GM23338 (cell line): ENCODE measurements at regions not wholly inside any gene's neighbourhood (a gene's known extent, or its start where the extent isn't known, plus 50 kb on each side); places are given as distances from the start of the nearest gene placed in this dataset.

Experiments used
- ATAC-seq: fragments of 200-7000 bp; cut with Tn5 transposase; 3 replicates; pipeline ENCODE4 v1.9.1; 2020
- DNase-seq: peaks from one replicate; pipeline ENCODE4 v3.0.0-alpha.2; 2015; ENCODE audit warnings: low spot score
- H2AFZ ChIP-seq: fragments of 200-600 bp; sonication (generic); 2 replicates; pipeline ENCODE4 v1.8.0; 2016; ENCODE audit warnings: antibody characterized with exemption, mild to moderate bottlenecking, moderate library complexity
- H3F3A ChIP-seq: fragments of 200-600 bp; sonication (generic); replicated peaks from 2 replicates; pipeline ENCODE4 v1.8.0; 2017; ENCODE audit warnings: antibody characterized with exemption, mixed run types, low read depth
- H3K27ac ChIP-seq: fragments of 200-600 bp; sonication (generic); 2 replicates; pipeline ENCODE4 v1.6.1; 2016; ENCODE audit warnings: low read depth
- H3K27me3 ChIP-seq: fragments of 200-600 bp; sonication (generic); 2 replicates; pipeline ENCODE4 v1.8.0; 2016; ENCODE audit warnings: mild to moderate bottlenecking, mixed run types, moderate library complexity; ENCODE audit not compliant: insufficient read depth
- H3K36me3 ChIP-seq: fragments of 200-600 bp; sonication (generic); 2 replicates; pipeline ENCODE4 v1.8.0; 2016; ENCODE audit warnings: mild to moderate bottlenecking; ENCODE audit not compliant: insufficient read depth
- H3K4me1 ChIP-seq: fragments of 200-600 bp; sonication (generic); 2 replicates; pipeline ENCODE4 v1.8.0; 2016; ENCODE audit warnings: mild to moderate bottlenecking, moderate library complexity; ENCODE audit not compliant: insufficient read depth
- H3K4me2 ChIP-seq: fragments of 200-600 bp; sonication (generic); 2 replicates; pipeline ENCODE4 v1.7.1; 2017; ENCODE audit warnings: mixed run types
- H3K4me3 ChIP-seq: fragments of 200-600 bp; sonication (generic); 2 replicates; pipeline ENCODE4 v1.6.1; 2016; ENCODE audit warnings: mixed run types
- H3K79me2 ChIP-seq: fragments of 200-600 bp; sonication (generic); replicated peaks from 2 replicates; pipeline ENCODE4 v1.8.0; 2017; ENCODE audit warnings: mild to moderate bottlenecking; ENCODE audit not compliant: insufficient read depth
- H3K9me2 ChIP-seq: fragments of 200-600 bp; sonication (generic); 2 replicates; pipeline ENCODE4 v1.8.0; 2017; ENCODE audit not compliant: insufficient read depth
- H4K20me1 ChIP-seq: fragments of 200-600 bp; sonication (generic); replicated peaks from 2 replicates; pipeline ENCODE4 v1.8.0; 2017; ENCODE audit warnings: mild to moderate bottlenecking; ENCODE audit not compliant: insufficient read depth
- H3K27ac Mint-ChIP-seq: 2 replicates; pipeline ENCODE4 v1.8.0; 2020; ENCODE audit warnings: inconsistent platforms, mild to moderate bottlenecking, moderate library complexity, mixed read lengths
- H3K27me3 Mint-ChIP-seq: 3 replicates; pipeline ENCODE4 v1.8.0; 2022; ENCODE audit warnings: low read depth, mild to moderate bottlenecking, moderate library complexity, mixed read lengths, inconsistent platforms; ENCODE audit not compliant: insufficient read depth, poor library complexity
- H3K36me3 Mint-ChIP-seq: 3 replicates; pipeline ENCODE4 v1.8.0; 2021; ENCODE audit warnings: low read depth, mild to moderate bottlenecking, inconsistent platforms, moderate library complexity, mixed read lengths
- H3K4me1 Mint-ChIP-seq: 3 replicates; pipeline ENCODE4 v1.8.0; 2020; ENCODE audit warnings: mild to moderate bottlenecking, inconsistent platforms, mixed read lengths
- H3K4me3 Mint-ChIP-seq: 3 replicates; pipeline ENCODE4 v1.8.0; 2021; ENCODE audit warnings: moderate library complexity, mild to moderate bottlenecking, inconsistent platforms, mixed read lengths
- H3K9me3 Mint-ChIP-seq: 3 replicates; pipeline ENCODE4 v1.8.0; 2020; ENCODE audit warnings: moderate library complexity, mild to moderate bottlenecking, inconsistent platforms, mixed read lengths
- CREB1 ChIP-seq: fragments of 250-450 bp; sonication (Bioruptor Pico); IDR thresholded peaks from 2 replicates; pipeline ENCODE4 v1.5.0; 2020; ENCODE audit warnings: low read depth, mild to moderate bottlenecking, moderate library complexity
- EZH2phosphoT487 ChIP-seq: fragments of 200-600 bp; sonication (generic); IDR thresholded peaks from one replicate; pipeline ENCODE4 v1.8.1; 2018; ENCODE audit warnings: antibody characterized with exemption; ENCODE audit not compliant: unreplicated experiment
- NANOG ChIP-seq: IDR thresholded peaks from 2 replicates; pipeline ENCODE4 v1.6.1; 2016; ENCODE audit warnings: antibody characterized with exemption, borderline replicate concordance
- POLR2AphosphoS5 ChIP-seq: IDR thresholded peaks from 2 replicates; pipeline ENCODE4 v1.6.1; 2016; ENCODE audit warnings: antibody characterized with exemption, low read depth
- STAT1 ChIP-seq: IDR thresholded peaks from one replicate; pipeline ENCODE4 v1.6.1; 2016; ENCODE audit warnings: antibody characterized with exemption; ENCODE audit not compliant: unreplicated experiment
- ZNF114 ChIP-seq: fragments of 250-450 bp; sonication (Bioruptor Pico); IDR thresholded peaks from 2 replicates; pipeline ENCODE4 v1.5.0; 2020; ENCODE audit warnings: mild to moderate bottlenecking, moderate library complexity
- TF ChIP-seq, protein P1 (sequence below): IDR thresholded peaks from one replicate; pipeline ENCODE4 v1.6.1; 2018; ENCODE audit warnings: antibody characterized with exemption; ENCODE audit not compliant: unreplicated experiment
- TF ChIP-seq, protein P2 (sequence below): fragments of 250-450 bp; sonication (Bioruptor Pico); IDR thresholded peaks from 2 replicates; pipeline ENCODE4 v1.5.0; 2020; ENCODE audit warnings: mild to moderate bottlenecking, moderate library complexity
- TF ChIP-seq, protein P3 (sequence below), 2 experiments: fragments of 200-600 bp in 1 of 2; sonication (generic) in 1 of 2; conservative IDR thresholded peaks; 2 replicates each; pipeline versions ENCODE4 v1.5.1 to v1.6.1; 2016 to 2017; ENCODE audit warnings: antibody characterized with exemption in 2 of 2, low read depth in 2 of 2, mild to moderate bottlenecking in 2 of 2, moderate library complexity in 1 of 2

DNA sequence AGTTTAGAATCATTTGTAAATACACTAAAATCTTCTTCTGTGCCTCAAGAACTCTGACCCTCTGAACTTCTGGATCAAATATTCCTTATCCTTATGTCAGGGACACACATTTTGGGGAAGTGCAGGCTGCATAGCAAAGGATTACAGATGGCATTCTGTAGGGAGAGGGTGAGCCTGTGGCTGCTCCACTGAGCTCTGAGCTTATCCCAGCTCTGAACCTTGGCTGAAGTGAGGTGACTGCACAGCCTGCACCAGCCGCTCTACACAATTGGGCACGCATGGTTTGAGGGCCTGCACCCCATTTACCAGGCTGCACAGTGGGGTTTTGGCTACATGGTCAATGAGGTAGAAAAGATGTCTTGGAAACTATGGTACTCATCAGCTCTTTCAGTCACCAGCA, 251.6 kb downstream of the GALR1 start:
- Histone ChIP-seq H3K4me2 (no peak overlapping the region), H3K4me1 (no peaks in the 10 kb centered on the region), H3K4me3 (no peak overlapping the region)

More for the DNA sequence above, 251.6 kb downstream of the GALR1 start:
- Histone ChIP-seq H4K20me1 (no peaks in the 10 kb centered on the region), H3K79me2 (no peaks in the 10 kb centered on the region), H3F3A (no peaks in the 10 kb centered on the region), H3K27ac (no peak overlapping the region), H3K36me3 (no peaks in the 10 kb centered on the region), H2AFZ (no peak overlapping the region), H3K9me2 (peaks cover 12% of the 10 kb centered on the region; the same call in 1 of the 2 replicates), H3K27me3 (no peaks in the 10 kb centered on the region)
- Mint-ChIP-seq H3K27me3 (no peaks in the 10 kb centered on the region), H3K9me3 (peaks cover 6% of the 10 kb centered on the region; the same call in 1 of the 3 replicates), H3K27ac (no peak overlapping the region), H3K4me3 (no peak overlapping the region), H3K36me3 (no peaks in the 10 kb centered on the region), H3K4me1 (no peaks in the 10 kb centered on the region)
- ATAC-seq (no peak), DNase-seq (no peak)
- no peak for TF ChIP-seq CREB1 (CRISPR knock-in tag)
- TF ChIP-seq, protein P1, sequence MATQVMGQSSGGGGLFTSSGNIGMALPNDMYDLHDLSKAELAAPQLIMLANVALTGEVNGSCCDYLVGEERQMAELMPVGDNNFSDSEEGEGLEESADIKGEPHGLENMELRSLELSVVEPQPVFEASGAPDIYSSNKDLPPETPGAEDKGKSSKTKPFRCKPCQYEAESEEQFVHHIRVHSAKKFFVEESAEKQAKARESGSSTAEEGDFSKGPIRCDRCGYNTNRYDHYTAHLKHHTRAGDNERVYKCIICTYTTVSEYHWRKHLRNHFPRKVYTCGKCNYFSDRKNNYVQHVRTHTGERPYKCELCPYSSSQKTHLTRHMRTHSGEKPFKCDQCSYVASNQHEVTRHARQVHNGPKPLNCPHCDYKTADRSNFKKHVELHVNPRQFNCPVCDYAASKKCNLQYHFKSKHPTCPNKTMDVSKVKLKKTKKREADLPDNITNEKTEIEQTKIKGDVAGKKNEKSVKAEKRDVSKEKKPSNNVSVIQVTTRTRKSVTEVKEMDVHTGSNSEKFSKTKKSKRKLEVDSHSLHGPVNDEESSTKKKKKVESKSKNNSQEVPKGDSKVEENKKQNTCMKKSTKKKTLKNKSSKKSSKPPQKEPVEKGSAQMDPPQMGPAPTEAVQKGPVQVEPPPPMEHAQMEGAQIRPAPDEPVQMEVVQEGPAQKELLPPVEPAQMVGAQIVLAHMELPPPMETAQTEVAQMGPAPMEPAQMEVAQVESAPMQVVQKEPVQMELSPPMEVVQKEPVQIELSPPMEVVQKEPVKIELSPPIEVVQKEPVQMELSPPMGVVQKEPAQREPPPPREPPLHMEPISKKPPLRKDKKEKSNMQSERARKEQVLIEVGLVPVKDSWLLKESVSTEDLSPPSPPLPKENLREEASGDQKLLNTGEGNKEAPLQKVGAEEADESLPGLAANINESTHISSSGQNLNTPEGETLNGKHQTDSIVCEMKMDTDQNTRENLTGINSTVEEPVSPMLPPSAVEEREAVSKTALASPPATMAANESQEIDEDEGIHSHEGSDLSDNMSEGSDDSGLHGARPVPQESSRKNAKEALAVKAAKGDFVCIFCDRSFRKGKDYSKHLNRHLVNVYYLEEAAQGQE, result no peak
- TF ChIP-seq ZNF114 (CRISPR knock-in tag), result no peak
- no peak for TF ChIP-seq EZH2phosphoT487
- TF ChIP-seq, protein P2, sequence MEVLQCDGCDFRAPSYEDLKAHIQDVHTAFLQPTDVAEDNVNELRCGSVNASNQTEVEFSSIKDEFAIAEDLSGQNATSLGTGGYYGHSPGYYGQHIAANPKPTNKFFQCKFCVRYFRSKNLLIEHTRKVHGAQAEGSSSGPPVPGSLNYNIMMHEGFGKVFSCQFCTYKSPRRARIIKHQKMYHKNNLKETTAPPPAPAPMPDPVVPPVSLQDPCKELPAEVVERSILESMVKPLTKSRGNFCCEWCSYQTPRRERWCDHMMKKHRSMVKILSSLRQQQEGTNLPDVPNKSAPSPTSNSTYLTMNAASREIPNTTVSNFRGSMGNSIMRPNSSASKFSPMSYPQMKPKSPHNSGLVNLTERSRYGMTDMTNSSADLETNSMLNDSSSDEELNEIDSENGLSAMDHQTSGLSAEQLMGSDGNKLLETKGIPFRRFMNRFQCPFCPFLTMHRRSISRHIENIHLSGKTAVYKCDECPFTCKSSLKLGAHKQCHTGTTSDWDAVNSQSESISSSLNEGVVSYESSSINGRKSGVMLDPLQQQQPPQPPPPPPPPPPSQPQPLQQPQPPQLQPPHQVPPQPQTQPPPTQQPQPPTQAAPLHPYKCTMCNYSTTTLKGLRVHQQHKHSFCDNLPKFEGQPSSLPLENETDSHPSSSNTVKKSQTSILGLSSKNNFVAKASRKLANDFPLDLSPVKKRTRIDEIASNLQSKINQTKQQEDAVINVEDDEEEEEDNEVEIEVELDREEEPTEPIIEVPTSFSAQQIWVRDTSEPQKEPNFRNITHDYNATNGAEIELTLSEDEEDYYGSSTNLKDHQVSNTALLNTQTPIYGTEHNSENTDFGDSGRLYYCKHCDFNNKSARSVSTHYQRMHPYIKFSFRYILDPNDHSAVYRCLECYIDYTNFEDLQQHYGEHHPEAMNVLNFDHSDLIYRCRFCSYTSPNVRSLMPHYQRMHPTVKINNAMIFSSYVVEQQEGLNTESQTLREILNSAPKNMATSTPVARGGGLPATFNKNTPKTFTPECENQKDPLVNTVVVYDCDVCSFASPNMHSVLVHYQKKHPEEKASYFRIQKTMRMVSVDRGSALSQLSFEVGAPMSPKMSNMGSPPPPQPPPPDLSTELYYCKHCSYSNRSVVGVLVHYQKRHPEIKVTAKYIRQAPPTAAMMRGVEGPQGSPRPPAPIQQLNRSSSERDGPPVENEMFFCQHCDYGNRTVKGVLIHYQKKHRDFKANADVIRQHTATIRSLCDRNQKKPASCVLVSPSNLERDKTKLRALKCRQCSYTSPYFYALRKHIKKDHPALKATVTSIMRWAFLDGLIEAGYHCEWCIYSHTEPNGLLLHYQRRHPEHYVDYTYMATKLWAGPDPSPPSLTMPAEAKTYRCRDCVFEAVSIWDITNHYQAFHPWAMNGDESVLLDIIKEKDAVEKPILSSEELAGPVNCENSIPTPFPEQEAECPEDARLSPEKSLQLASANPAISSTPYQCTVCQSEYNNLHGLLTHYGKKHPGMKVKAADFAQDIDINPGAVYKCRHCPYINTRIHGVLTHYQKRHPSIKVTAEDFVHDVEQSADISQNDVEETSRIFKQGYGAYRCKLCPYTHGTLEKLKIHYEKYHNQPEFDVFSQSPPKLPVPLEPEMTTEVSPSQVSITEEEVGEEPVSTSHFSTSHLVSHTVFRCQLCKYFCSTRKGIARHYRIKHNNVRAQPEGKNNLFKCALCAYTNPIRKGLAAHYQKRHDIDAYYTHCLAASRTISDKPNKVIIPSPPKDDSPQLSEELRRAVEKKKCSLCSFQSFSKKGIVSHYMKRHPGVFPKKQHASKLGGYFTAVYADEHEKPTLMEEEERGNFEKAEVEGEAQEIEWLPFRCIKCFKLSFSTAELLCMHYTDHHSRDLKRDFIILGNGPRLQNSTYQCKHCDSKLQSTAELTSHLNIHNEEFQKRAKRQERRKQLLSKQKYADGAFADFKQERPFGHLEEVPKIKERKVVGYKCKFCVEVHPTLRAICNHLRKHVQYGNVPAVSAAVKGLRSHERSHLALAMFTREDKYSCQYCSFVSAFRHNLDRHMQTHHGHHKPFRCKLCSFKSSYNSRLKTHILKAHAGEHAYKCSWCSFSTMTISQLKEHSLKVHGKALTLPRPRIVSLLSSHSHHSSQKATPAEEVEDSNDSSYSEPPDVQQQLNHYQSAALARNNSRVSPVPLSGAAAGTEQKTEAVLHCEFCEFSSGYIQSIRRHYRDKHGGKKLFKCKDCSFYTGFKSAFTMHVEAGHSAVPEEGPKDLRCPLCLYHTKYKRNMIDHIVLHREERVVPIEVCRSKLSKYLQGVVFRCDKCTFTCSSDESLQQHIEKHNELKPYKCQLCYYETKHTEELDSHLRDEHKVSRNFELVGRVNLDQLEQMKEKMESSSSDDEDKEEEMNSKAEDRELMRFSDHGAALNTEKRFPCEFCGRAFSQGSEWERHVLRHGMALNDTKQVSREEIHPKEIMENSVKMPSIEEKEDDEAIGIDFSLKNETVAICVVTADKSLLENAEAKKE (CRISPR knock-in tag), result no peak
- no peak for TF ChIP-seq POLR2AphosphoS5
- TF ChIP-seq STAT1, result no peak
- TF ChIP-seq NANOG, result no peak
- TF ChIP-seq, protein P3, sequence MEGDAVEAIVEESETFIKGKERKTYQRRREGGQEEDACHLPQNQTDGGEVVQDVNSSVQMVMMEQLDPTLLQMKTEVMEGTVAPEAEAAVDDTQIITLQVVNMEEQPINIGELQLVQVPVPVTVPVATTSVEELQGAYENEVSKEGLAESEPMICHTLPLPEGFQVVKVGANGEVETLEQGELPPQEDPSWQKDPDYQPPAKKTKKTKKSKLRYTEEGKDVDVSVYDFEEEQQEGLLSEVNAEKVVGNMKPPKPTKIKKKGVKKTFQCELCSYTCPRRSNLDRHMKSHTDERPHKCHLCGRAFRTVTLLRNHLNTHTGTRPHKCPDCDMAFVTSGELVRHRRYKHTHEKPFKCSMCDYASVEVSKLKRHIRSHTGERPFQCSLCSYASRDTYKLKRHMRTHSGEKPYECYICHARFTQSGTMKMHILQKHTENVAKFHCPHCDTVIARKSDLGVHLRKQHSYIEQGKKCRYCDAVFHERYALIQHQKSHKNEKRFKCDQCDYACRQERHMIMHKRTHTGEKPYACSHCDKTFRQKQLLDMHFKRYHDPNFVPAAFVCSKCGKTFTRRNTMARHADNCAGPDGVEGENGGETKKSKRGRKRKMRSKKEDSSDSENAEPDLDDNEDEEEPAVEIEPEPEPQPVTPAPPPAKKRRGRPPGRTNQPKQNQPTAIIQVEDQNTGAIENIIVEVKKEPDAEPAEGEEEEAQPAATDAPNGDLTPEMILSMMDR (conservative IDR thresholded peaks at IDR 0.05; ENCODE audit: low read depth in 2 of 2), result no peak
